ENCODE measurements at regions not wholly inside any gene's neighbourhood (a gene's known extent, or its start where the extent isn't known, plus 50 kb on each side); places are given as distances from the start of the nearest gene placed in this dataset.

- H3K27ac Mint-ChIP-seq: no peak overlapping the region
- ATAC-seq (ENCODE audit: low read depth) (no peak), DNase-seq (no peak)
- no peak overlapping the region for H3K4me3 Mint-ChIP-seq
- no peaks in the 10 kb centered on the region for H3K9me3 Mint-ChIP-seq
- no peaks in the 10 kb centered on the region for H3K4me1 Mint-ChIP-seq
- H3K36me3 Mint-ChIP-seq: no peaks in the 10 kb centered on the region
- no peaks in the 10 kb centered on the region for H3K27me3 Mint-ChIP-seq
- POLR2A ChIA-PET: no interaction called here
Observed at GRCh38 chr4:168039593-168039992, 52.7 kb upstream of the ANXA10 start.
